ENCODE measurements at regions not wholly inside any gene's neighbourhood (a gene's known extent, or its start where the extent isn't known, plus 50 kb on each side); places are given as distances from the start of the nearest gene placed in this dataset.
"Not testable (repeated sequence)": the region's sequence is repeated elsewhere in the genome, so short reads cannot be mapped to it uniquely, and the experiment has no call there.

DNA sequence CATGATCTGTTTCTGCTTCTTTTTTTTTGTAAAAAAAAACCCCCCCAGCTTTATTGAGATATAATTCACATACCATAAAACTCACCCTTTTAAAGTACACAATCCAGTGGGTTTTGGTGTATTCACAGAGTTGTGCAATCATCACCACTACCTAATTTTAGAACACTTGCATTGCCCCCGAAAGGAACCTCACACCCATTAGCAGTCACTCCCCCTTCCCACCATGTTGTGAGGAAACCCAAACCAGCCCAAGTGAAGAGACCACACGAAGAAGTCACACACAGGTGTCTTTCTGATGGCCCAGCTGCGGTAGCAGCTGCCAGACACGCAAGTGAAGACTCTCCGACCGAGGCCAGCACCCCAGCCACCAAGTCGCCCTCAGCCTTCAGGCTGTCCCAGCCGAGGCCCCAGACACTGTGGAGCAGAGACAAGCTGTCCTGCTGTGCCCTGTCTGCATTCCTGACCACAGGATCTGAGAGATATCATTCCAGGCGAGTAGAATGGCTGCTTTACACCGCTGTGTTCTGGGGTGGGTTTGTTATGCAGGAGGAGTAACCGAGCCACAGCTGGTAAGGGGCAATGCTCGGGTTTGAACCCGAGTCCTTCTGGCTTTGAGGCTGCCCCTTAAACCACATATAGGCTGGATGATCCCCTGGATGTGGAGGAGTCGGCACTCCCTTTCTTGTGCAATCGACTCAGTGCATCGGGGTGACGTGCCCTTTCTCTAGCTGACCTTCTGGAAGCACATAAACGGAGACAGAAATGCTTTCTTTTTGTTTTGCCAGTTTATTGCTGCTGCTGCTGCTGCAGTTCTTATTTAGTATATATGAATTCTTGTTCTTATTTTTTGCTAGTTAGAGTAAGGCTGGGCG, 59.1 kb upstream of the PTPN1 start:
- intact Hi-C loops (cut with DNase I), result no loop called here
- no peak for DNase-seq (ENCODE audit: low spot score)

DNA sequence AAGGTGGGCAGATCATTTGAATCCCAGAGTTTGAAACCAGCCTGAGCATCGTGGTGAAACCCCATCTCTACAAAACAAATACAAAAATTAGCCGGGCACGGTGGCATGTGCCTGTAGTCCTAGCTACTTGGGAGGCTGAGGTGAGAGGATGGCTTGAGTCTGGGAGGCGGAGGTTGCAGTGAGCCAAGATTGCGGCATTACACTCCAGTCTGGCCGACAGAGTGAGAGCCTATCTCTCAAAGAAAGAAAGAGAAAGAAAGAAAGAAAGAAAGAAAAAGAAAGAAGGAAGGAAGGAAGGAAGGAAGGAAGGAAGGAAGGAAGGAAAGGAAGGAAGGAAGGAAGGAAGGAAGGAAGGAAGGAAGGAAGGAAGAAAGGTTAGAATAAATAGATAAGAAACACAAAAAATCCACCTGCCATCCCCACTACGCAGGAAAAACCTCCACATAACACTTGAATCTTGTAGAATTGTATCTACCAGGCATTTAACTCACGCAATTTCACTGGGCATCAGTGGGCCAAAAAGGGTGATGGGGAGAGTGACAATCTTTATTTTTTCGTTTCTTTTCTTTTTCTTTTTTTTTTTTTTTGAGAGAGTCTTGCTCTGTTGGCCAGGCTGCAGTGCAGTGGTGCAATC, 58.3 kb upstream of the PTPN1 start:
- intact Hi-C loops (cut with DNase I), result not testable (repeated sequence)
- peak; percentile 2 for DNase-seq (ENCODE audit: low spot score)

DNA sequence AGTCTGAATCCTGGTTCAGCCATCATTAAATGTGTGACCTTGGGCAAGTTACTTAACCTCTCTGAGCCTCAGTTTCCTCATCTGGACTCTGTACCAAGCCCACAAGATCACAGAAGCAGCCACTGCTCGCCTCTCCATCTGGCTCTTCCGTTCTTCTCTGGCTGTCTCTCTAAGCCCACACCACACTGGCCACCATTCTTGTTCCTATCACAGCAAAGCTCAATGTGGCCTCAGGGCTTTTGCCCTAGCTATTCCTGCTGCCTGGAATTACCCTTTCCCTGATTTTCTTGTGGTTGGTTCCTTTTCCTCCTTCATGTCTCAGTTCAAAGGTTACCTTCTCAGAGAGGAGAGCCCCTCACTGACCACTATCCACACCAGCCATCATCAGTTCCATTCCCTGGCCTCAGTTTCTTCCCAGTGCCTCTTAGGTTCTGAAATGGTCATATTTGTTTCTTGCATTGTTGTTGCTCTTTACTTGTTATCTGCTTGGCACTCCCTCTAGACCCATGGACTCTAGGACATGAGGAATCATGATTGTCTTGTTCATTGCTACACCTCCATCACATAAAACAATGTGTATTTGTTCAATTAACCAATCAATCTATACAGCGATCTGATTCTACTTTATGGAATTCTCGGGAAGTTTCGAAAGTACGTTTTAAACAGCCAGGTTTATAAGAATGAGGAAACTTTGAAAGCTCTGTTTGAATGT, 56.5 kb upstream of the PTPN1 start:
- intact Hi-C loops (cut with DNase I), result no loop called here
- peak; percentile 5 for DNase-seq (ENCODE audit: low spot score)

DNA sequence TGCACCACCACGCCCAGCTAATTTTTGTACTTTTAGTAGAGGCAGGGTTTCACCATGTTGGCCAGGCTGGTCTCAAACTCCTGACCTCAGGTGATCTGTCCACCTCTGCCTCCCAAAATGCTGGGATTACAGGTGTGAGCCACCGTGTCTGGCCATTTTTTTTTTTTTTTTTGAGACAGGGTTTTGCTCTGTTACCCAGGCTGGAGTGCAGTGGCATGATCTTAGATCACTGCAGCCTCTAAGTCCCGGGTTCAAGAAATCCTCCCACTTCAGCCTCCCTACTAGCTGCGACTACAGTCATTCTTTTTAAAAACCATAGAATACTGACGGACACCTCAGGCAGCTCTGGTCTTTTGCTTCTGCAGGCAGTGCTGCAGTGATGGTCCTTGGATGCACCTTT, 54.9 kb upstream of the PTPN1 start:
- intact Hi-C loops (cut with DNase I), result not testable (repeated sequence)
- peak; percentile 11 for DNase-seq (ENCODE audit: low spot score)

DNA sequence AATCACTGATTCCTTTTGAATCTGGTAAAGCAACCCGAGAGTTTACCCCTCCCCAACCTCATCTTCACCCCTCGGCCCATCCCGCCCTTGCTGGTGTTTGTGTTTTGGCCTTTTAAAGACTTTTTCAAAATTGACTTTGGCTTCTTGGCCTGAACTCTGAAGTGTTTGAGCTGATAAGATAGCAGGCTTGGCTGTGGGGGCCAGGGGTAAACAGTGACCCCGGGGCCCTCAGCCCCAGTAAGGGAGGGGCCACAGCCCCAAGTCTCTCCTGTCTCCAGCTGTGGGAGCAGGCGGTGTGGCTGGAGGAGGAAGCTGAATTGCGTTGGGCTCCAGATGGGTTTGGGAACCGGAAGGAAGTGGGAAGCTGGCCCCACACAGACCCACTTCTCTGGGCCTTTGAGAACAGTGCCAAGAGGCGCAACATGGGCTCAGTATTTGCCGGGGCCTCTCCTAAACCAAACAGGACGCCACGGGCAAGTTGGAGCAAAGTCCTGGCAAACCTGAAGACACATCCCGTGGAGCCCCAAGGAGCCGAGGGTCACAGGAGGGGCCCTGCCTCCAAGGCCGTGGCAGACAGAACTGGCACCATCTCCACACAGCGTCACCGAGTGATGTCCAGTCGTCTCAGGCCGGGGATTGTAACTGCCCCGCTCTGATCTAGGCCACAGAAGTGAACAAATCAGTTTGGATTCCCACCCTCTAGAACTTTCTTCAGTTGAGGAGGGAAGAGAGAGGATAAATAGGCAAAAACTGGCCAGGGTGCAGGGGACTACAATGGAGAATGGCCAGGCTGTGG, 54.3 kb upstream of the PTPN1 start:
- peak; percentile 81 for DNase-seq (ENCODE audit: low spot score)
- intact Hi-C loops (cut with DNase I), result no loop called here

DNA sequence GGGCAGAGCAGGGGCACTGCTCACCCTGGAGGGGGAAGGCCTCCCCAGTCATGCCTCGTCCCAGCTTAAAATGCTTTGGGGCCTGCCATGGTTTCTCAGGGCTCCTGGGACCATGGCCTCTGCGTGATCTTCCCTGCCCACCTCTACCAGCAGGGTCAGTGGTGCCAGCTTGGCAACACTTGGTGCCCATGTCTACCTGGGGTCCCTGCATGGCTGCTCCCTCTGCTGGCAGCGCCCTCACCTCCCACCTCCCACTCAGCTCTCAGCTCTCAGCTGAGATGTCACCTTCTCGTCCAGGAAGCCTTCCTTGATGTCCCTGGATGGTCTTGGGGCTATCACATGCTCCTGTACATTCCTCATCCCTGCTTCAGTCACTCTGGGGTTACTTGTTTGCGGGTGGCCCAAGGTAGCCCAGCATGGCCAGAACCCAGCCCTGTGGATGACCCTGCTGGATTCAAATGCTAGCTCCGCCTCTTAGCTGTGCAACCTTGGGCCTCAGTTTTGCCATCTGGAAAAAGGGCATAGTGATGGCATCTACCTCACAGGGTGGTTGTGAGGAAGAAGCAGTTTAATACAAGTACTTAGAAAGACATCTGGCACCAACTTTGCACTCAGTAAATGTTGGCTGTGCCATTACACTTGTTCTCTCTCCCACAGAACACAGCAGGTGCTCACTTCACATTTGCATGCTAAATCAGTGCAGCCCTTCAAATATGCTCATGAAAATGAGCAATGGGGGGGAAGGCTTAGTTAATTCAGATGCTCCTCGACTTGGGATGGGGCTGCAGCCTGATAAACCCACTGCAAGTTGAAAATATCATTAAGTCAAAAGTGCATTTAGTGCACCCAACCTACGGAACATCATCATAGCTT, 53.5 kb upstream of the PTPN1 start:
- DNase-seq (ENCODE audit: low spot score), result no peak
- intact Hi-C loops (cut with DNase I), result no loop called here

DNA sequence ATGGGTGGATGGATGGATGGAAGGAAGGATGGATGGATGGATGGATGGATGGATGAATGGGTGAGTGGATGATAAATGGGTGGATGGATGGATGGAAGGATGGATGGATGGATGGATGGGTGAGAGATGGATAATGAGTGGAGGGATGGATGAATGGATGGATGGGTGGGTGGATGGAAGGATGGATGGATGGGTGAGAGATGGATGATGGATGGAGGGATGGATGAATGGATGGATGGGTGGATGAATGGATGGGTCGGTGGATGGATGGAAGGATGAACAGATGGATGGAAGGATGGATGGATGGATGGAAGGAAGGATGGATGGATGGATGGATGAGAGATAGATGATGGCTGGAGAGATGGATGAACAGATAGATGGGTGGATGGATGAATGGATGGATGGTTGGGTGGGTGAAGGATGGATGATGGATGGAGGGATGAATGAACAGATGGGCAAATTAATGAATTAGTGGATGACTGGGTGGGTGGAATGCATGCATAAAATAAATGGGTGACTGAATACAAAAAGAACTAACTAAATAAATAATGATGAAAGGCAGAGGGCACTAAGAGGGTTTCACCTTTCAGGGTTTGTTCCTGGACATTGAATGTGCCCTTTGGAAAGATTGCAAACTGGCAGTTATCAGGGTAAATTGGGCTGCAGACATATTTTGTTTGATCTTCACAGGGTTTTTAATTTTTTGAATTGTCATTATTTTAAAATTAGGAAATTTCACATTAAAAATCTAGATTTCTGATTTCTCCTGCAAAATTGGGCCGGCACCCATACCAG, 50.9 kb upstream of the PTPN1 start:
- intact Hi-C loops (cut with DNase I), result no loop called here
- DNase-seq (ENCODE audit: low spot score), result no peak

DNA sequence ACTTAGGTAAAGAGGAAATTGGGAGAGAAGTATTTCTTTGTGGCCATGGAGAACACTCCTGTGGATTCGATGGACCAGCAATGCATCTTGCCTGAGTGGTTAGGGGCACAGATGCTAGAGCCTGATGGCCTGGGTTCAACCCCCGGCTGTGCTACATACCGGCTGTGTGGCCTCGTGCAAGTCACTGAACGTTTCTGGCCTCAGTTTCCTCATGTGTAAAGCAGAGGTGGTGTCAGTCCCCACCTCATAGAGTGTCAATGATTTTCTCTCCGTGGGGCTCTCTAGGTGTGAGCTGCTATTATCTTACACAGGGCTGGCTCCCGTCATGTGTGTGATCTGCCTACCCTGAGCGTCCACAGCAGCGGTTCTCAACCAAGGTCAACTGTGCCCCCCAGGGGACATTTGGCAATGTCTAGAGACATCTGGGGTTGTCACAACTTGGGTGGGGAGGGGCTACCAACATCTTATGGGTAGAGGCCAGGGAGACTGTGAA, 50.0 kb upstream of the PTPN1 start:
- intact Hi-C loops (cut with DNase I), result loop anchor here (2.0 to 10.0 kb wide), 3 partner anchors 55 to 273 kb away; no protein-coding TSS in a partner anchor
- DNase-seq (ENCODE audit: low spot score), result no peak

Measured in posterior vena cava (tissue), 2 donors.